ENCODE measurements at regions not wholly inside any gene's neighbourhood (a gene's known extent, or its start where the extent isn't known, plus 50 kb on each side); places are given as distances from the start of the nearest gene placed in this dataset.

DNA sequence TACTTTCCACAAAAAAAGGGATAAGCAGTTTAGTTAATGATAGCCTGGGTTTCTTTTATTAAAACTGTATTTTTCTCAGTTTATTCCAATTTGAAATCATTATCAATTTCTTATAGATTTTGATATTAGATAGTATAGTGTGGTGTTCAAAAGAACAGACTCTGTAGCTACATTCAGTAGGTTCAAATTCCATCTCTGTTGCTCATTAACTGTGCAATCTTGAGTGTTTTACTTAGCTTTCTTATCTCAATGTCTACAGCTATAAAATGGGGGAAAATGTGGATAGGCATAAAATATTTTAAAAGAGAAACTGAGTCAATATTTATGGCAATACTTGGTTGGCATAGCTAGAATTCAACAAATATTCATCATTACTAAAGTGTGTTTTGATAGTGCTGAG, 86.9 kb upstream of the SEMA3A start:
- H3K27me3 Mint-ChIP-seq (ENCODE audit: low read depth, poor library complexity) = no peaks in the 10 kb centered on the region
- H3K9me3 Mint-ChIP-seq = no peaks in the 10 kb centered on the region
- DNase-seq = no peak
- no peaks in the 10 kb centered on the region for H3K4me1 Mint-ChIP-seq
- no peaks in the 10 kb centered on the region for H3K36me3 Mint-ChIP-seq (ENCODE audit: low read depth)
- H3K4me3 Mint-ChIP-seq = no peak overlapping the region
- no peak overlapping the region for H3K27ac Mint-ChIP-seq
- TF ChIP-seq, protein P1, sequence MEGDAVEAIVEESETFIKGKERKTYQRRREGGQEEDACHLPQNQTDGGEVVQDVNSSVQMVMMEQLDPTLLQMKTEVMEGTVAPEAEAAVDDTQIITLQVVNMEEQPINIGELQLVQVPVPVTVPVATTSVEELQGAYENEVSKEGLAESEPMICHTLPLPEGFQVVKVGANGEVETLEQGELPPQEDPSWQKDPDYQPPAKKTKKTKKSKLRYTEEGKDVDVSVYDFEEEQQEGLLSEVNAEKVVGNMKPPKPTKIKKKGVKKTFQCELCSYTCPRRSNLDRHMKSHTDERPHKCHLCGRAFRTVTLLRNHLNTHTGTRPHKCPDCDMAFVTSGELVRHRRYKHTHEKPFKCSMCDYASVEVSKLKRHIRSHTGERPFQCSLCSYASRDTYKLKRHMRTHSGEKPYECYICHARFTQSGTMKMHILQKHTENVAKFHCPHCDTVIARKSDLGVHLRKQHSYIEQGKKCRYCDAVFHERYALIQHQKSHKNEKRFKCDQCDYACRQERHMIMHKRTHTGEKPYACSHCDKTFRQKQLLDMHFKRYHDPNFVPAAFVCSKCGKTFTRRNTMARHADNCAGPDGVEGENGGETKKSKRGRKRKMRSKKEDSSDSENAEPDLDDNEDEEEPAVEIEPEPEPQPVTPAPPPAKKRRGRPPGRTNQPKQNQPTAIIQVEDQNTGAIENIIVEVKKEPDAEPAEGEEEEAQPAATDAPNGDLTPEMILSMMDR (IDR thresholded peaks at IDR 0.05) = no peak

DNA sequence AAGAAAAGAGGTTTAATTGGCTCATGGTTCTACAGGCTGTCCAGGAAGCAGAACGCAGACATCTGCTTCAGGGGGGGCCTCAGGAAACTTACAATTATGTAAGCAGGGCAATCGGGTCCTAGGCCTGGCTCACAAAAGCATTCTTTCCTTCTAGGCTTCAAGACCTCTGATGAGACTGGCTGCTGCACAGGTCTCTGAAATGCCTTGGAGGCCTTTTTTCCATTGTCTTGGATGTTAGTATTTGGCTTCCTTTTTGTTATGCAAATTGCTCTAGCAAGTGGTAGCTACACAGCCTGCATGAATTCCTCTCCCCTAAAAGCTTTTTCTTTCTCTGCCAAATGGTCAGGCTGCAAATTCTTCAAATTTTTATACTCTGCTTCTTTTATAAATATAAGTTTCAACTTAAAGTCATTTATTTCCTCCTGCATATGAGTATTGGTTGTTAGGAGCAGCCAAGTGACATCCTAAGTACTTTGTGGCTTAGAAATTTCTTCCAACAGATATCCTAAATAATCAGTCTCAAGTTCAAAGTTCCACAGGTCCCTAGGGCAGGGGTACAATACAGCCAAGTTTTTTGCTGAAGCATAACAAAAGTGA, 83.1 kb upstream of the SEMA3A start:
- Mint-ChIP-seq H3K27me3 (ENCODE audit: low read depth, poor library complexity) (no peaks in the 10 kb centered on the region), H3K9me3 (no peaks in the 10 kb centered on the region), H3K27ac (no peak overlapping the region), H3K4me3 (no peak overlapping the region), H3K4me1 (no peaks in the 10 kb centered on the region), H3K36me3 (ENCODE audit: low read depth) (no peaks in the 10 kb centered on the region)
- no peak for DNase-seq
- TF ChIP-seq, protein P1 (IDR thresholded peaks at IDR 0.05) = no peak

DNA sequence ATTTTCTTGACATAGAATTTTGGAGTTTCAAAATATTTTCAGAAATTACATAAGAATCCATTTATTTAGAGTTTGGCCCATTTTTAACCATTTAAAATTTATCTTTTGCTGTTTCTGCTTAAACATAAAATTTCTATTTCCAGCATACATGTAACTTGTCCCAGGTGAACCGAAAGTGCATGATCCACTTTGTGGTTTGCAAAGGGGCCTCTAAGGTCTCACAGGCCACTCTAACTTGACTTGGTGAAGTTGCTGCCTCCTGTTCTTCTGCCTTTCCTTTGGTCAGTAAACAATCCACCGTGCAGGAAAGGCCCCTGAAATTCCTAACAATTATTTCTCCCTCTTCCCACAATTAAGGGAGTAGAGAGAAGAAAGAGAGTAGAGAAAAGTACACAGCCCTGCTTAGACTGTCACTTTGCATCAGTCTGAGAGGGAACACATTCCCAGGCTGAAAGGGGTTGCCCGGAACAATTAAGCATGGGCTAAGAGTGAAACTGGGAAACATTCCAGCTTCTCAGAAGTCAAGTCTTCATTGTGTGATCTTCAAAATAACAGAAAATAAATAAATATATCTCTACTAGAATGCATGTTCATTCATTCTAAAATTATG, 79.5 kb upstream of the SEMA3A start:
- Mint-ChIP-seq H3K27me3 (ENCODE audit: low read depth, poor library complexity) (no peaks in the 10 kb centered on the region), H3K9me3 (no peaks in the 10 kb centered on the region), H3K4me1 (no peaks in the 10 kb centered on the region), H3K4me3 (no peak overlapping the region), H3K27ac (peak overlapping the region; percentile 65), H3K36me3 (ENCODE audit: low read depth) (no peaks in the 10 kb centered on the region)
- DNase-seq = no peak
- TF ChIP-seq, protein P1 (IDR thresholded peaks at IDR 0.05) = no peak

DNA sequence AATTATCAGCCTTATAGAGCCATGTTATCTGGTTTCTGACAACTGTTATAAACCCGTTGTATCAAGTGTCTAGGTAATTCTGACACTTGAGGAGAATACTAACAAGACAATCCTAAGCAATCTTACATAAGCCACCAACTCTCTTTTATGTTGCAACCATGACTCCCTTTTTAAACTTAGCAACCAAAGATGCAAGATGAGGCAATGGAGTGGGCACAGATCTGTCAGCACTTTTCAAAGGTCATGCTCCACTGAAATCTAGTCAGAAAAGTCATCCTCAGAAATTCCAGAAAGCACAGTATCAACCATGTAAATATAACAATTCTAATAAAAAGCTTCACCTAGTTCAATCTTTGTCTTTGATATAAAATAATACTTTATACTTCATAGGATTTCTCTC, 77.0 kb upstream of the SEMA3A start:
- Mint-ChIP-seq H3K27me3 (ENCODE audit: low read depth, poor library complexity) (no peaks in the 10 kb centered on the region), H3K4me1 (no peaks in the 10 kb centered on the region), H3K4me3 (no peak overlapping the region), H3K27ac (no peak overlapping the region), H3K36me3 (ENCODE audit: low read depth) (no peaks in the 10 kb centered on the region), H3K9me3 (no peaks in the 10 kb centered on the region)
- TF ChIP-seq, protein P1 (IDR thresholded peaks at IDR 0.05) = no peak
- DNase-seq = no peak

DNA sequence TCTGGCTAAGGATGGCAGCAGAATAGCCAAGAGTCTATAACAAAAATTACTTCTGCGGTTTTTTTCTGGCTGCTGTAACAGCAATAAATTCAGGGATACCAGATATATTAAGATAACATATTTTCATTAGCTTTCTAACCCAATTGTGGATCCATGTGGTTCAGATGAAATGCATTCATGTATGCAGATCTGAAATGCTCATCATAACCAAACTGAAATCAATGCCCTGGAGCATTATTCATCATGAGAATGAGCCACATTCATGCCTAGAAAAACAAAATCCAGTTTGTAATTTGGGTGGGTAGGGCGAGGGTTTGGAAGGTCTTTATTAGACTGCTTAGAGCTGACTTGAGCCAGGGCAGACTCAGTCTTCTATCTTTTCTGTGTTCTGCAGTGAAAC, 69.8 kb upstream of the SEMA3A start:
- Mint-ChIP-seq H3K9me3 (no peaks in the 10 kb centered on the region), H3K27ac (no peak overlapping the region), H3K4me3 (no peak overlapping the region), H3K27me3 (ENCODE audit: low read depth, poor library complexity) (no peaks in the 10 kb centered on the region), H3K4me1 (no peaks in the 10 kb centered on the region), H3K36me3 (ENCODE audit: low read depth) (no peaks in the 10 kb centered on the region)
- DNase-seq = no peak
- TF ChIP-seq, protein P1 (IDR thresholded peaks at IDR 0.05) = no peak

DNA sequence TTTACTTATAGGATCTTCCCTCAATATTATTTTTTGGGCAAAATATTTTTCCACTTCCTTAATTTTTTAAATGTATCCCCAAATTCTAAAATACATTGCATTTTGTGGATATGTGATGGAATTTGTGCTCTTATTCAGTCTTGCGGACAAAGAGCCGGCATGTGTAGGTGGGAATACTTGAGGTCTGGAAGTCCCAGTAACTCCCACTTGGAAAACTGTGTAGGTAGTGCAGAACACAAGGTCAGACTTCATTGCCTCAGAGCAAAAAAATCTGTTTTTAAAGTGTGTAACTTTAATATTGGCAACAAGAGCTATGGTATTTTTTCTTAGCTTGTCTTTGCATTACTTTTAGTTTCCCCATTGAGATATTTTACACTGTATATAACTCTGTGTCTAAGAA, 68.5 kb upstream of the SEMA3A start:
- no peaks in the 10 kb centered on the region for H3K36me3 Mint-ChIP-seq (ENCODE audit: low read depth)
- no peaks in the 10 kb centered on the region for H3K4me1 Mint-ChIP-seq
- H3K27ac Mint-ChIP-seq = no peak overlapping the region
- H3K27me3 Mint-ChIP-seq (ENCODE audit: low read depth, poor library complexity) = no peaks in the 10 kb centered on the region
- TF ChIP-seq, protein P1 (IDR thresholded peaks at IDR 0.05) = no peak
- no peak overlapping the region for H3K4me3 Mint-ChIP-seq
- no peak for DNase-seq
- no peaks in the 10 kb centered on the region for H3K9me3 Mint-ChIP-seq

All from nephron progenitor cell (in vitro differentiated cells).